ENCODE measurements at regions not wholly inside any gene's neighbourhood (a gene's known extent, or its start where the extent isn't known, plus 50 kb on each side); places are given as distances from the start of the nearest gene placed in this dataset.

DNA sequence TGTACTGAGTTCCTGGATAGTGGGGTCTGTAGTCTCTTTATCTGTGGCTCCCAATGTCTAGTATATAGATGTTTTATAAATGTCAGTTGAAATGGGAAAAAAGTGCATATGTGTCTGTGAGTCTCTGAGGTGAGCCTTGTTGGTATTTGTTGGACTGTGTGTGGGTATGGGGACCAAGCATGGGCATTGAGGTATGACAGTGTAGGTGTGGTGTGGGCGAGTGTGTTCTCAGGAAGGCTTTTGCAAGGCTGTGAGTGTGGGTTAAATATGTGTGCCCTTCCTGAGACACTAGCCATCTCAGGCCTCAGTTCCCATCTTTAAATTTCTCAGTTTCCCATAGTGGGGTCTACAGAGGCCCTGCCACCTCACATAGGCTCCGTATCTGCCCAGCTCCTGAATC lies 440.2 kb upstream of the CCL2 start:
- no peak for DNase-seq
- no peak overlapping the region for H3K4me3 Mint-ChIP-seq
- ATAC-seq = no peak
- H3K27ac Mint-ChIP-seq = no peak overlapping the region
- peaks cover 8% of the 10 kb centered on the region for H3K27me3 Mint-ChIP-seq
- H3K9me3 Mint-ChIP-seq = no peaks in the 10 kb centered on the region
- no peaks in the 10 kb centered on the region for H3K4me1 Mint-ChIP-seq

DNA sequence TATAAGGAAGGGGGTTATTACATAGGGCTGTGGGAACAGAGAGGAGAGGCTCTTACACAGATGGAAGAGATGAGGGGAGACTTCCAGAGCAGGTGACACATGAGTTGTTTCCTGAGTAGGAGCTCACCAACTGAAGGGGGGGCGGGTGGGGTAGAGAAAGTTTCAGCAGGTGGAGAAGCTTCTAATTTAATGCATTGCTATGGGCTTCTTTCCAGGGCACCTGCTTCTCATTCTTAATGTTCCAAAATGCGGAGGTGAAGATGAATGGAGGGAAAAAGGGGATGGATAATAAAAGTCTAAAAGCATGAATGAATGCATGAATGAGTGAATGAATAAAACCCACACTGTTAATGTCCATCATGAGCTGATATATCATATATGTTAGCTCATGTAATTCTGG lies 439.0 kb upstream of the CCL2 start:
- peaks cover 8% of the 10 kb centered on the region for H3K27me3 Mint-ChIP-seq
- no peak for DNase-seq

GRCh38 chr17:33816842-33817617 lies 438.1 kb upstream of the CCL2 start:
- no peak for ATAC-seq
- DNase-seq = no peak
- no peaks in the 10 kb centered on the region for H3K4me1 Mint-ChIP-seq
- peaks cover 6% of the 10 kb centered on the region for H3K27me3 Mint-ChIP-seq
- H3K27ac Mint-ChIP-seq = no peak overlapping the region
- no peak overlapping the region for H3K4me3 Mint-ChIP-seq
- H3K9me3 Mint-ChIP-seq = no peaks in the 10 kb centered on the region

More for the DNA sequence above, 439.0 kb upstream of the CCL2 start:
- Mint-ChIP-seq H3K27ac (no peak overlapping the region), H3K9me3 (no peaks in the 10 kb centered on the region), H3K4me3 (no peak overlapping the region), H3K4me1 (no peaks in the 10 kb centered on the region)
- no peak for ATAC-seq

DNA sequence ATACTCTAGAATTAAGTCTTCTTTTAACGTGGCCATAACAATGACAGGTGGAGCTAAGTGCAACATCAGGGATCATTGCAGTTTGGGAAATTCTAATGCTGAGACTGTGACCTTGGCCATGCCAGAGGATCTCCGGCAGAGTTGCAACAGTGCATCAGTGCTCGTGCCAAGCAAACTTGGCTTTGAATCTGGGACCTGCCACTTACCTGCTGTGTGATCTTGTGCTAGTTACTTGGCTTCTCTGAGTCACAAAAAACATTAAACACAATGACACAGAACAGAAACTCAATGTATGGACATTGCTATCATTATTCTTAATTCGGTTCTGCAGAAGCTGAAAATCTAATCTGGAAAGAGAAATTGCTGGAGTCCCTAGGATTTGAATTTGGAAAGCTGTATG lies 435.5 kb upstream of the CCL2 start:
- DNase-seq (no peak), ATAC-seq (no peak)
- Mint-ChIP-seq H3K4me1 (no peaks in the 10 kb centered on the region), H3K27ac (no peak overlapping the region), H3K4me3 (no peak overlapping the region), H3K9me3 (no peaks in the 10 kb centered on the region), H3K27me3 (peaks cover 10% of the 10 kb centered on the region)

GRCh38 chr17:33832262-33832661 lies 422.8 kb upstream of the CCL2 start:
- Mint-ChIP-seq H3K4me3 (no peak overlapping the region), H3K27ac (no peak overlapping the region), H3K4me1 (no peaks in the 10 kb centered on the region), H3K27me3 (peaks cover 11% of the 10 kb centered on the region), H3K9me3 (no peaks in the 10 kb centered on the region)
- no peak for ATAC-seq
- DNase-seq = no peak

DNA sequence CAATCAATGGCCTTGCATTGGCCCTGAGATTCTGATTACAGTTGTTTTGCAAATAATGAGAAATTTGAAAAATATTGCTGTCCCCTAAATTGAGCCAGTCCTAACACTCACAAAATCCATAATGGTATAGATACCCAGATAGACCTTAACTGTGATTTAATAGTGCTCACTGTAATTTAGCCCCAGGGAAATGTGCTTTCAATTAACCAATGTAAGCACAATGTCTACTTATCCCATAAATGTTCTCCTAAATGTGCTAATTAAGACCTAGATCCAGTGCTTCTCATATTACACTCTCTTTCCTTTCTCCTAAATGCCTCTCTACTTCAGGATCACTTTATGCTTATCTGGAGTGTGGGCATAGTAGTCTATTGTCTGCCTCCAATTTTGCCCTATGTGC lies 417.8 kb upstream of the CCL2 start:
- no peaks in the 10 kb centered on the region for H3K4me1 Mint-ChIP-seq

GRCh38 chr17:33838281-33838680 lies 416.8 kb upstream of the CCL2 start:
- DNase-seq (no peak), ATAC-seq (no peak)
- Mint-ChIP-seq H3K27me3 (peaks cover 29% of the 10 kb centered on the region), H3K4me1 (no peaks in the 10 kb centered on the region), H3K27ac (no peak overlapping the region), H3K4me3 (no peak overlapping the region), H3K9me3 (no peaks in the 10 kb centered on the region)

More for the DNA sequence above, 417.8 kb upstream of the CCL2 start:
- no peak overlapping the region for H3K27ac Mint-ChIP-seq
- DNase-seq = no peak
- ATAC-seq = no peak
- no peak overlapping the region for H3K4me3 Mint-ChIP-seq
- H3K27me3 Mint-ChIP-seq = peaks cover 22% of the 10 kb centered on the region
- H3K9me3 Mint-ChIP-seq = no peaks in the 10 kb centered on the region

GRCh38 chr17:33847900-33848299 lies 407.2 kb upstream of the CCL2 start:
- Mint-ChIP-seq H3K27ac (no peak overlapping the region), H3K4me3 (no peak overlapping the region), H3K4me1 (no peaks in the 10 kb centered on the region), H3K27me3 (peaks cover 9% of the 10 kb centered on the region), H3K9me3 (no peaks in the 10 kb centered on the region)
- ATAC-seq (no peak), DNase-seq (no peak)

DNA sequence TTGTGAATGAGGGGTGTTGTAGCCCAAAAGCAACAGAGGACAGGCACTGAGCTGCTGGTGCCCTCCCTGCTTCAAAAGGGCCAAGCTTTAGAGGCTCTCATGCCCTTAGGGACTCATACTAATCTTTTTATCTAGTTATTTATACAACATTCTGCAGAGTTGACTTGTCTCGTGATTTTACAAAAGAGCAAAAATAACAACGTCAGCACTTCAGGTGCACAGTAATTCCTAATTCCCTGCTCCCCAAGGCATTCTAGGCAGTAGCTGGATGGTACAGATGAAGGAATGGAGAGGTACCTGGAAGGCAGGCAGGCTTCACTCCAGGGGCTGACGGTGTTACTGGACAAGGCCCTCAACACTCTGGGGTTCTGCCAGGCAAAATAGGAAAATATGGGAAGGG lies 406.7 kb upstream of the CCL2 start:
- ATAC-seq (no peak), DNase-seq (no peak)
- Mint-ChIP-seq H3K9me3 (no peaks in the 10 kb centered on the region), H3K4me1 (no peaks in the 10 kb centered on the region), H3K27me3 (peaks cover 8% of the 10 kb centered on the region), H3K4me3 (no peak overlapping the region), H3K27ac (no peak overlapping the region)

DNA sequence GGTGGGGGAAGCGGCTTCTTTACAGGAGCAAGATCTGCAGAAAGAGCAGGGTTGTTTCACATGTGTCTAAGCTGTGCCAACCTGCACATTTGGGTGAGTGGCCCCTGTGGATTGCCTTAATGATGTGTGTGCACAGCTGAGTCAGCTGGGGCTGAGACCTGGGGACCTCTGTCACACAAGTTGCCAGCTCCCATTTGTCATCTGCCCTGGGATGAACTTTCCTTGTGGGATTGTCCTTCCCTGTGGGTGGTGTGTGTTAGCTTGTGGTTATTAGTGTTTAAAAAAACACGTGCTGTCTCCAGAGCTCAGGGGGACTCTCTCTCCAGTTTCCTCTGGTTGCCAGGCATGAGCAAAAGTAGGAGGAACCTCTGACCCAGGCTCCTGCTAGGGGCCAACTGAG lies 400.5 kb upstream of the CCL2 start:
- DNase-seq (no peak), ATAC-seq (no peak)
- Mint-ChIP-seq H3K27ac (no peak overlapping the region), H3K4me1 (no peaks in the 10 kb centered on the region), H3K27me3 (peaks cover 26% of the 10 kb centered on the region), H3K9me3 (no peaks in the 10 kb centered on the region), H3K4me3 (no peak overlapping the region)

DNA sequence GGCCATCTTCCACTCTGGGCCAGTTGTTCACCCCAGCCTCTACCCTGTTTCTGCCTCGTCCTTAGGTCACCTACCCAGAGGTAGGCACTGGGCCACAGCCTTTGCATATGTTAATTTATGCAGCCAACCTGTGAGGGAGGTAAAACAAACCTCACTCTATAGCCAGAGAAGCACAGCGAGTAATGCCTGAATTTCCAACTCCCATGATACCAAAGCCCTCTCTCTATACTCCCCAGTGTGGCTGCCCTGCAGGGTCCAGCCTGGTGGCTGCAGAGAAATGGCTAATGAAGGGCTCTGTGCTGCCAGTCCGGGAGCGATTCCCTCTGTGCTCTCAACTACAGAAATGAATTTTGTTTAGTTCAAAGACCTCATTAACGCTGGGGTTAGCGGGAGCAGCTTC lies 397.0 kb upstream of the CCL2 start:
- Mint-ChIP-seq H3K4me1 (no peaks in the 10 kb centered on the region), H3K9me3 (no peaks in the 10 kb centered on the region), H3K27me3 (peaks cover 34% of the 10 kb centered on the region), H3K4me3 (no peak overlapping the region), H3K27ac (no peak overlapping the region)
- DNase-seq (no peak), ATAC-seq (no peak)

DNA sequence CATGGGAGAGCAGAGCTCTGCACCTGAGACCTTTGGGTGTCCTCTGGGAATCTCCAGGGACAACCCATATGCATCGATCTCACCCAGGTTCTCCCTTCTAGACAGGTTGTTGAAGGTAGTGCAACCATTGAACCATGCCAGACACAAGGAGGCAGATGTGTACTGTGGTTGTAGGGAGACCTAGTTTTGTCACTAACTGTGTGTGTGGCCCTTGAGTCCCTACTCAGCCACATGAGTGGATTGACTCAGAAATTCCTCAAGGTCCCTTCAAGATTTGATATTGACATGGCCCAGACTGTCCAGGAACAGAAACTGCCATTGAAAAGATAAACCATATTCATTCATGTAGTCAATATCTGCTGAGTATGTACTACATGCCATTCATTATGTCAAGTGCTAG lies 396.4 kb upstream of the CCL2 start:
- H3K27me3 Mint-ChIP-seq = peaks cover 36% of the 10 kb centered on the region
- ATAC-seq = no peak
- no peaks in the 10 kb centered on the region for H3K9me3 Mint-ChIP-seq
- DNase-seq = no peak
- no peak overlapping the region for H3K27ac Mint-ChIP-seq
- no peak overlapping the region for H3K4me3 Mint-ChIP-seq
- no peaks in the 10 kb centered on the region for H3K4me1 Mint-ChIP-seq

DNA sequence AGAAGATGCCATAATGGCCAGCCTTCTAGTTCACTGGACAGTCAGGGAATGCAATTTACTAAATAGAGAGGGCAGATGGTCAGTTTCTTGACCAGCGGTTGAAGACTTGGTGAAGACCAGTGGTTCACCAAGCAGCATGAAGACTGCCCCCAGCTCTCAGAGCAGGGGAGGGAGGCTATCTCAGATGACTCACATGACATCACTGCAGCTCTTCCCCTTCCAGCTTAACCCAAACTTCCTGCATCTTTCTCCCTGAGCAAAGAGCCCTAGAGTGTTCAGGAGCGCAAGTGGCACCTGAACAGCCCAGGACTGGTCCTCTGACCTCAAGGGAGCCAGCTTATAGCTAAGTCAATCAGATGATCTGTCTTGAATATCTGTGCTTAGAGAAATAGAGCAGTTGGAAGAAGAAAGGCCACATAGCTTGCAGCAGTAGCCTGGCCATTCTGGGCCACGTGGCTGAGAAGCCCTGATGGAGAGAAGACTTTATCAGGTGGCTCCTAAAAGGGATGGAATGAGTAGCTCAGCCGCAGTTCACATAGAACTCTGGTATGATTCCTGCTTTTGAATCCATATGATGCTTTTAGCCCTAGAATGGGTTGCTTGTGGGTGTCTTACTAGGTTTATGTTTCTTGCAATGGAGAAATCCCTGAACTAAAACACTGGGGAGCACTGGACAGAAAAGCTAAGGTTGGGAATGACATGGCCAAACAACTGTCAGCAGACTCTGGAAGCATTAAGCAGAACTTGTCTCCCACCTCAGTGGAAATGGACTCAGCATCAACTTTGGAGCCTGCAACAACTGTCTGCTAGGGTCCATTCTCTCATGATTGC lies 392.1 kb upstream of the CCL2 start:
- no peak overlapping the region for H3K4me3 Mint-ChIP-seq
- H3K27ac Mint-ChIP-seq = no peak overlapping the region
- DNase-seq = no peak
- no peaks in the 10 kb centered on the region for H3K9me3 Mint-ChIP-seq
- ATAC-seq = no peak
- H3K4me1 Mint-ChIP-seq = no peaks in the 10 kb centered on the region
- peaks cover 19% of the 10 kb centered on the region for H3K27me3 Mint-ChIP-seq

DNA sequence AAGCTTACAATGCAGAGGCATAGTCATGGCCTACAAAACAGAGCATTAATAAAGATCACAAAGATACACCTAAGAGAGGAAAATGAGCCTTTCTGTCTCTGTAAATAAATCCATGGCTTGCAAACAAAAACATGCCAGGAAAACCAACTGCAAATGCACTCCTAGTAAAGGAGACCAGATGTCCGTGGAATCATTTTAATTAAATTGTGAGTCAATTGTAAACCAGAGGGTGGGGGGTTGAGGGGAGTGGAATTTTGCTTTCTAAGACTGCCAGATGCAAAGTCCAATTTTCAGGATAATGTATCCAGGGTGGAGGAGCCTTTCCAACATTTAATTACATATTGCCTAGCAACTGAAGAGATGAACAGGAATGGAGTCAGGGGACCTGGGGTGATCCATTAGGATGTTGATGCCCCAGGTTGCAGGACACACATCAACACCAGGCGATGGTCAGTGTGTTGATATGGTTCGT lies 390.3 kb upstream of the CCL2 start:
- Mint-ChIP-seq H3K27me3 (peaks cover 9% of the 10 kb centered on the region), H3K4me3 (no peak overlapping the region), H3K27ac (no peak overlapping the region), H3K4me1 (no peaks in the 10 kb centered on the region), H3K9me3 (no peaks in the 10 kb centered on the region)
- no peak for DNase-seq
- ATAC-seq = no peak

DNA sequence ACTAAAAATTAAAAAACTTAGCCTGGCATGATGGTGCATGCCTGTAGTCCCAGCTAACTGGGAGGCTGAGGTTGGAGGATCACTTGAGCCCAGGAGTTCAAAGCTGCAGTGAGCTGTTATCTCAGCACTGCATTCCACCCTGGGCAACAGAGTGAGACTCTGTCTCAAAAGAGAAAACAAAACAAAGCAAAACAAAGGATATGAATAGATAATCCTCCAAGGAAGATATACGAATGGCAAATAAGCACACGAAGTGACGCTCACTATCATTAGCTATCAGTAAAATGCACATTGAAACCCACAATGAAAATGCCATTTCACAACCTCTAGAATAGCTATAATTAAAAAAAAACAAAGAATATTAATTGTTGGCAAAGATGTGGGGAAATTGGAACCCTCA lies 386.2 kb upstream of the CCL2 start:
- Mint-ChIP-seq H3K27me3 (peaks cover 17% of the 10 kb centered on the region), H3K9me3 (no peaks in the 10 kb centered on the region)

GRCh38 chr17:33870936-33871335 lies 384.1 kb upstream of the CCL2 start:
- H3K4me1 Mint-ChIP-seq = no peaks in the 10 kb centered on the region
- H3K27me3 Mint-ChIP-seq = peaks cover 26% of the 10 kb centered on the region
- H3K27ac Mint-ChIP-seq = no peak overlapping the region
- no peak overlapping the region for H3K4me3 Mint-ChIP-seq
- DNase-seq (no peak), ATAC-seq (no peak)
- no peaks in the 10 kb centered on the region for H3K9me3 Mint-ChIP-seq

More for the DNA sequence above, 386.2 kb upstream of the CCL2 start:
- DNase-seq (no peak), ATAC-seq (no peak)
- Mint-ChIP-seq H3K27ac (no peak overlapping the region), H3K4me3 (no peak overlapping the region), H3K4me1 (no peaks in the 10 kb centered on the region)
